ENCODE measurements at regions not wholly inside any gene's neighbourhood (a gene's known extent, or its start where the extent isn't known, plus 50 kb on each side); places are given as distances from the start of the nearest gene placed in this dataset.

GRCh38 chr2:198782734-198783133 is 675.0 kb downstream of the SATB2 start:
- DNase-seq, result no peak

GRCh38 chr2:198776616-198777406 is 680.9 kb downstream of the SATB2 start:
- no peak for DNase-seq

GRCh38 chr2:198775737-198776136 is 682.0 kb downstream of the SATB2 start:
- DNase-seq, result no peak

GRCh38 chr2:198774576-198774975 is 683.2 kb downstream of the SATB2 start:
- no peak for DNase-seq

GRCh38 chr2:198767694-198768093 is 690.0 kb downstream of the SATB2 start:
- no peak for DNase-seq

GRCh38 chr2:198763793-198764192 is 693.9 kb downstream of the SATB2 start:
- DNase-seq, result no peak

GRCh38 chr2:198762441-198762840 is 695.3 kb downstream of the SATB2 start:
- DNase-seq, result no peak

- no peak for DNase-seq
Observed at GRCh38 chr2:198757069-198757468, 700.7 kb downstream of the SATB2 start.

- no peak for DNase-seq
Observed at GRCh38 chr2:198756166-198756565, 701.6 kb downstream of the SATB2 start.

DNA sequence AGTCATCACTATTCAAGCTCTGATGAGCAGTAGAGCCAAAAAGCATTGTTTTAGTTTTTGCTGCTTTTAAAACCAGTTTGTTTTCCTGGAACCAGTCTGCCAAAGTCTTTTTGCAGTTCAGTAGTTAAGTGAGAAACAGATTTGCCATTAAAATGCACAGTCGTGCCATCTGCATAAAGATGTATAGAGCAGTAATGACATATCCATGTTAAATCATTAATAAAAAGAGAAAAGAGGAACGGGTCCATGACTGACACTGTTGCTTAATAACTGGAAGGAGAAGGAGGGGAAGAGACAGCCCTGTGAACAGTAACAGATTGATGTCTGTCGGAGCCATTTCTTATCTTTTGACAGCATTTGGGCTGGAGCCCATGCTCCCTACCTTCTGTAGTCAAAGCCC is 704.6 kb downstream of the SATB2 start:
- DNase-seq, result no peak

DNA sequence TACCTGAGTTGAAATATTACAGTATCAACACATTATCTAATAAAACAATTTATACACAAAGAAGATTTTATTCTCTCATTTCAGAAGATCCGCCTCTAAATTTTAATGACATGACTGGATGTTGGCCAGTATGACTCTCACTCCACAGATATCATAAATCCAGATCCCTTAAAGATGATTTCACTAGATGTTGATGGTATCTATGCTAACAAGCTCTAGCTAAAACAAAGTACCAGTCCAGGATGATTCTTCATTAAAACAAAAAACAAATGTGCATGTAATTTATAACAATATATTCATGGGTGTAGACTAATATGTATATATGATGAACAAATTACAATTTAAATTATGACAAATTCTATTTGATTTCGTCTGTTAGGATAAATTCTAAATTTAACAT is 708.4 kb downstream of the SATB2 start:
- DNase-seq, result peak; percentile 54

DNA sequence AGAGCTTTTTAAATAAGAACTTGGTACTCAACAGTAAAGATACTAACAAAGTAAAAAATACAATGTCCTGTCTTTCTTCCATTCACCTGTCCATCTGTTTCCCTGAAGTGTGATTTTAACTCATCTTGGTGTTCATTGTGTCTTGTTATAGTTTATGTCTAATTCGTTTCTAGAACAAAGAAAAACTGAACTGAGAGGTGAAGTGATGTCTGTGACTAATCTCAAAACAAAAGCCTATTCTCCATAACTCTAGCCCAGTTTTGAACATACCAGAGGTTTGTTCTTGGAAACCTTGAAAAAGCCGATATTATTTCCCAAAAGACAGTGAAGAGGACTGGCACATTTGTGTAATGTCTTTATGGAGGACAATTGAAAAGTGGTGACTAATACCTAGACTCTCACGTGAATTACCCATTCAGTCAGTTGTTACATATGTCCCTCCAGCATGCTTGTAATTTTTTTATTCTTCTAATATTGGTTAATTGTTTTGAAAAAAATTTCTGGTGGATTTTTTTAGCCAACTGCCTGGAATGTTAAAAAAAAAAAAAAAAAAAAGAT is 725.8 kb downstream of the SATB2 start:
- DNase-seq, result no peak

DNA sequence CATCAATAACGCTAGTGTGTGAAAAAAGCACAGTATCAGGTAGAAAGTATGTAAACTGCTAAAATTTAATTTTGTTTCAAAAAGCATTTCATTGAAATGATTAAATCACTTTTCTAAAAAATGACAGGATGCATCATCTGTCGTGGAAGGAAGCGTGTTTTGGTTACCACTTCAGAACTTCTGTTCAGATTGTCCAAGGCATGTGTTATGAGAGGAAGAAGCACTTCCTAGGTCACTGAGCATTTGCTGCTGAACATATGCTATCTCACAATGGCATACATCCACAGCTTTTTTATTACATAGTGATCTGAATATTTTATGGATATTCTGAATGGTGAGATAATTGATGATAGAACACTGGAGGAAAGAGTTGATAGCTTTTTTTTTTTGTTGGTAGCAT is 737.5 kb downstream of the SATB2 start:
- no peak for DNase-seq

GRCh38 chr2:198717451-198717850 is 740.3 kb downstream of the SATB2 start:
- DNase-seq, result no peak

DNA sequence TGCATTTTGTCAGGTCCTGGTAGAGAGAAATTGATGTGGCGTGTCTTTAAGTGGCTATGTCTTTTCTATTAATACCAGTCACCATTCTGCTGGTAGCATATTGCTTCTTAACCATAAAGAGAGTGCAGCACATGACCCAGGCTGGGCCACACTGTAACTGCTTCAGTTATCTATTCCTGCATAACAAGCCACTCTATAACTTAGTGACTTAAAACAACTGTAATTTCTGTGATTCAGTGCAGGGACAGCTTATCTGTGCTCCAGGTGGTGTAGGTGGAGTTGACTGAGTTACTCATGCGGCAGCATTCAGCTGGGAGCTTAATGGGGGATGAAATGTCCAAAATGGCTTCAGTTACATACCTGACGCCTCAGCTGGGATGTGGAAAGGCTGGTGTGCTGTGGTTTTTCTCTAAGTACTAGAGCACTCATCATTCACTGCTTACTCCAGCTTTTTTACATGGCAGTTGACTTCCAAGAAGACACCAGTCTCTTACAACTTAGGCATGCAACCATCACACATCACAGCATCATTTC is 742.4 kb downstream of the SATB2 start:
- DNase-seq, result no peak

GRCh38 chr2:198712485-198712884 is 745.3 kb downstream of the SATB2 start:
- no peak for DNase-seq

DNA sequence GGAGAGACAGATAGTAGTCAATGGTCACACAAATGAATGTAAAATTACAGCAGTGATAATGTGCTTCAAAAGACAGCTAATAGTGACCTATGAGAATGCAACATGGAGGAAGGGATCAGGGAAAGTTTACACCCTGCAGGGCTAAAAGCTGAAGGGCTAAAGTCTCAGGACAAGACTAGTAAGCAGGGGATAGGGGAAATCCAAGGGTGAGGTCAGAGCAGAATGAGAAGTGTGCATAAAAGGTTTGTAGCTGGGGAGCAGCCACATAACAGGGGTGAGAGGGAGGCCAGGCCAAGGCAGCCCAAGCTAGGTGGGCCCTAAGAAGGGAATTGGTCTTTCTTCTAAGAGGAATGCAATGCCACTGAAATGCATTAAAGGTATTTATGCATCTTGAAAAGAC is 746.3 kb downstream of the SATB2 start:
- no peak for DNase-seq

DNA sequence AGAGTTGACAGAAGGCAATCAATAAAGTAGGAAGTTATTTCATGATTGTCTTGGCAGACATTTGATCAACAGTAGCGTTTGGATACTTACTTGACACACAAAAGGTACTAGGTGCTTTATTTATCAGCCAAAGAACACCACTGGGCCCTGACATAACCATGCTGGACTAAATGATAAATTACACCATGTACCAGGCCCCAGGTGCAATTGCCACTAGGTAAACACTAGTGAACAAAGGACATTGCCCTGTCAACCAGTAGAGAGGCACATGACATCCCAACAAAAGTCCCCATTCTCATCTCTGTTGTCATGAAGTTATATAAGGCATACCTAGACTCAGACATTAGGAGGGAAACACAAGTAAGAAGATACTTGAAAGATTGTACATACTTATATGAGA is 747.2 kb downstream of the SATB2 start:
- DNase-seq, result no peak

DNA sequence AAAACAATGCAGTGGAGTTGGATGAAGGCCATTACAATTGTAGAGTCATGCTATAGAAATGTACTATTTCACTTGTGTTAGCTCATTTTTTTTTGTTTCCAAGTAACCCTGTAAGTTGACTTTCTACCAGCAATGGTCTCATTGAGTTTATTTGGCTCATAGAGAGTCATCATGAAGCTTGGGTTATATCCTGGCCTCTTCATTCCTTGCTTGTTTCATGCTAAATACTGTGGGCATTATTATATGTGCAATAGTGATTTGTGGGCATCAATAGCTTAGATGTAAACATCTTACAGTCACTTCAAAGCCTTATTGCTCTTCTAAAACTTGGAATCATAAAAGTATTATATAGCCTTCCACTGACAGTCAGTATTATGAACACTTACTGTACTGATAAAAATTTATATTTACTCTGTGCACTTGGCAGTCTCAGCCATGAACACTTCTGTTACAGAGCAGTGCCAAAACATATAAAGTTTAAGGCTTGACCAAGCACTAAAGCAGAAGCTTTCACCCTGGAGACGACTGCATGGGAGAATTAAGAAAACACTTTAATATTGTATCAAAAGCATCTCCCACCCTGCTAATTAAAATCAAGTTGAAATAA is 751.2 kb downstream of the SATB2 start:
- DNase-seq, result no peak

DNA sequence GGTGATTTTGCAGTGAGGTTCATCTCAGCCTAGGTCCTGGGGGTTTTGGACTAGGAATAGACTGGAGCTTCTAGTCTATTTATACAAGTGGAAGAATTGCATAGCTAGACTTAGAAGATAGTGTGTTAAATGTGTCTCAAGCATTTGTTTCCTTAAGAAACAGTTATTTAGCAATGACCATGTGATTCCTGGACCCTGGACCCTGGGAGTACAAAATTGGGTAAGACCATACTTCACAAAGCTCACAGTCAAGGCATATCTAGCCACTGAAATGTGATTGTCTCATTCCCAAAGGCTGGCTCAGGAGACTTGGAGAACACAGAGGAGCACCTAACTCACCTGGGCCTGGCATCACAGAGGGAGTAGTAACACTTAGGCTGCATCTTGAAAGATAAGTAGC is 754.5 kb downstream of the SATB2 start:
- no peak for DNase-seq

GRCh38 chr2:198702796-198703195 is 754.9 kb downstream of the SATB2 start:
- DNase-seq, result no peak

- DNase-seq, result no peak
Observed at GRCh38 chr2:198701481-198701880, 756.3 kb downstream of the SATB2 start.

DNA sequence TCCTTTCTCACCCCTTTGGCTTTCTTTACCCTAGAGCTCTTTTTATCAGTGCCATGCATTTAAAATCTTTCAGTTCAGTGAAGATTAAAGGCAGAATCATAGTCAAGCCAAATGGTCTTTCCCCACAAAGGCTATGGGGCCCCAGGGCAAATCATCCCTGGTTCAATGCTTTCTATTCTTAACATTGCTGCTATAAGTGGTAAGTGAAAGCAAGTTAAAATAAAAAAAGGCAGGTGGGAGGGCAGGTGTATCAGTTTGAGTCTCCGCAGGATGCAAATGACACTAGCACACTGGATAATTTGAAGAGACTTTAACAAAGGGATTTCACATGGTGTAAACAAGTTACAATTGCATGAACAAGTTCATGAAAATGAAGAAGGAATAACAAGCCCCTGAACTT is 757.4 kb downstream of the SATB2 start:
- no peak for DNase-seq

- no peak for DNase-seq
Observed at GRCh38 chr2:198698230-198698629, 759.5 kb downstream of the SATB2 start.

Data from NCI-H524 treated with DMSO at 0.1 percent for 48 hours (cell line).